GM21528 (cell line): ENCODE measurements at regions not wholly inside any gene's neighbourhood (a gene's known extent, or its start where the extent isn't known, plus 50 kb on each side); places are given as distances from the start of the nearest gene placed in this dataset.
A peak's percentile ranks its signal among the peaks of the same experiment; 100 is the strongest.

ENCODE experiments used
- ATAC-seq: cut with Tn5 transposase; IDR thresholded peaks from one replicate; pipeline ENCODE4 v1.9.1; 2021; ENCODE audit warnings: mild to moderate bottlenecking, moderate library complexity; ENCODE audit not compliant: unreplicated experiment, low FRiP score

- ATAC-seq = no peak
Measured at GRCh38 chr12:97267166-97267565, 195.4 kb upstream of the RMST start.

- ATAC-seq = no peak
Measured at GRCh38 chr12:97267594-97268202, 194.9 kb upstream of the RMST start.

DNA sequence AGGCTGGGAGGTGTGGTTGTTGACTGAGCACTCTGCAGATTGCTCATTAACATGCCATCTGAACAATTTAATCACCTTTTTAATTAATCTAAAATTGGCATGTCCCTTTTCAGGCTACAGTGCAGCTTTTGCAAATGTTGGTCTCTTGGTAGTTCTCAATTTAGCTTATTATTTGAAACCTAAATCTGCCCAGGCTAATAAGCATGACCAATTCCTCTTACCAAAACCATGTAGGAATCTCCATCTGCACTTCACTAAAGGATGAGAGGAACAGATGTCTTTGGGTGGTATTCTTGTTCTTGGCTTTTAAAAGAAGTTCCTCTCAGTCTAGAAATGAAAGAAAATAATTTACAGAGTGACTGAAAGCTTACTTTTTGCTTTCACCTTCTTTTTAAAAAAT, 190.1 kb upstream of the RMST start:
- no peak for ATAC-seq

DNA sequence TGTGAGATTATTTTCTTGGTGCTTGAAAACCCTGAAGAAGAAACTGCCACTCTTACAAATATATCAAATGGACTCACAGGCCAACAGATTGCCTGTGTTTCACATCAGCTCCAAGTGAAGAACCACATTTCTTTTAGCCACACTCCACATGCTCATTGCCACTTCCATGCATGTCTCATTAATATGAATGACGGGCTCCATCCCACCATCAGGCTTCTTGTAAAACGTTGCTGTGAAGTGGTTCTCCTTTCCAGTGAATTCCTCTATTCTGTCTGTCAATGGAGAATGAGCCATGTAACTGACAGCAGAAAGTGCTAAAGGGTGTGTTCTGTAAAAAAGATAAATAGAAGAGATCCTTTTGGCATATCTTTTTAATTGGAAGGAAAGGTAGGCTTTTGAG, 188.2 kb upstream of the RMST start:
- ATAC-seq = no peak

- ATAC-seq = no peak
Measured at GRCh38 chr12:97275256-97275655, 187.3 kb upstream of the RMST start.

DNA sequence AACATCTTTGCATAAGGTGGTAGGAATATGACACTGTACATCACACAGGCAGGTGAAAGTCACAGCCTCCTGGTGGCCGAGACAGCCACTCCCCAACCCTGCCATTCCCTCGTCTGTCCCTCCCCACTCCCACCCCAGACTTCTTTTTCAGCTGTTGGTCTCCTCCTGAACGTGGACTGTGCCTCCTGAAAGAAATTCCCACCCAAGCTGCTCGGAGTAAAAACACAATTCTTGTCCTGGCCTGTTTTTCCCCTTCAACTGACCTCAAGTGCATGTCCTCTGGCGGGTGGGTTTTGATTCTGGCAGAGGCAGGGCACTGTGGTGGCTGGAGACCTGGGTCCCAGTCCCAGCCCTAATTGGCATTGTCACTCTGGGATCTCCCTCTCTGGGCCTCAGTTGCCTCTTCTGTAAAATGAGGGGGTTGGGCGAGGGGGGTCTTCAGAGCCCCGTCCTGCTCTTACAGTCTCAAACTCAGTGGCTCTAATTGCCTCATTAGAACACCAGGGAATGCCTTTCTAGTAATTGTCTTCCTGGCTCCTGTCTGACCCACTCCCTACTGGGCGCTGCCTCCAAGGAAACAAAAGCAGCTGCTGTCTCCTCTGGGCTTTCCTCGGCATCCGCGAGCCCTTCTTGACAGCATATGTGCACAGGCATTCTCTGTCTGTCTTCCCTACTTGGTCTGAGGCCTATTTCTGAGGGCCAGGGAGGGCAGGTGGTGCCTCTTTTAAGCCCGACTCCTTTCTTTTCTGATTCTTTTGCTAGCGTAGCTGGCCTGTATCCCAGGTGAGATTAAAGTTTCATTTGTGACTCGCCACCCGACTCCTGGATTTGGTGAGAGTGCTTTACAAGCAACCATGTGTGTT, 186.6 kb upstream of the RMST start:
- ATAC-seq = no peak

GRCh38 chr12:97276661-97277429, 185.8 kb upstream of the RMST start:
- ATAC-seq = no peak

DNA sequence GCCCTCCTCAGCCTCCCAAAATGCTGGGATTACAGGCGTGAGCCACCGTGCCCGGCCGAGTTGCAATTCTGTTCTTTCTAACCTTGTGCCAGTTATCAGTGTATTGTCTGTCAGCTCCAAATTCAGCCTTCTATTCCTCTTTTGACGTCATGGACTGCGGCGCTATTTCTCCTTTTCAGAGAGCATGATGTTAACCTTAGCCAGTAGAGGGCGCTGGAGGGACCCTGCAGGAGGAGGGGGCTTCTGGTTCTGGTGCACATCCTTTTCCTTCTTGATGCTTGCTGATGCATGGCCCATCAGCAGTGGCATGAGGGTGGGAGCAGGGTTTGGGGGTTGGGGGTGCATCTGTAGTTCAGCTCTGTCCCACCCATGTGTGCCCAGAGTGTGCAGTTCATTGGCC, 179.3 kb upstream of the RMST start:
- ATAC-seq = no peak

GRCh38 chr12:97288531-97288930, 174.1 kb upstream of the RMST start:
- no peak for ATAC-seq

- ATAC-seq = no peak
Measured at GRCh38 chr12:97292588-97292987, 170.0 kb upstream of the RMST start.

- ATAC-seq = no peak
Measured at GRCh38 chr12:97293541-97293940, 169.1 kb upstream of the RMST start.

DNA sequence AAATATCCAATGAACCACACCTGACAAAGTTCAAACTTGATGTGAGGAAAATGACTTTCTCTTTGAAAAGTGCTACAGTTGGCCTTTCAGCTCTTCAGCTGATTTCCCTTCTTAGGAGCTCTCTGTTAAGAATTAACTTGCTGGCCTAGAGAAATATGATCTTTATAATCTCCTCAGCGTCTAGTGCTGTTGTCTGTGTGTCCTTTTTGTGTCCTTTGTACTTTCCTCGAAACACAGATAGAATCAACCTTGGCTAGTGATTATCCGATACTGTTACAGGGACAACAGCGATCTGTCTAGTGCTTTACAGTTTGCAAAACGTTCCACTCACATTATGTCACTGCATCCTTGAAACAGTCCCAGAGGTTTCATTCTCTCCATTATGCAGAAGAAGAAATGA, 162.8 kb upstream of the RMST start:
- no peak for ATAC-seq

DNA sequence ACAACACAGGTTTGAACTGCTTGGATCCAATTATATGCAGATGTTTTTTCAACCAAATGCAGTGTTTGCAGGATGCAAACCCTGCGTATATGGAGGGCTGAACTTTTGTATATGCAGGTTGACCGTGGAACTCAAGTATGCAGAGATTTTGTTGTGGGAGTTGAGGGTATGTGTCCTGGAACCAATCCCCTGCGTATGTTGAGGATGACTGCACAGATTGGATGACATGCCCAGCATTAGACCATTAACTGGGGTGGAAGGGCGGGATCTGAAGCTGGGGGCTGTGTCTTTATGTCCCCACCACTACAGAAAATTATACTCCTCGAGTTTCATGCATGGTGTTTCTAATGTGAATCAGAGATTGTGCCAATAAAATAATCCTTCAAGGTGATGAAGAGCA, 162.2 kb upstream of the RMST start:
- no peak for ATAC-seq

- no peak for ATAC-seq
Measured at GRCh38 chr12:97300891-97301290, 161.7 kb upstream of the RMST start.

DNA sequence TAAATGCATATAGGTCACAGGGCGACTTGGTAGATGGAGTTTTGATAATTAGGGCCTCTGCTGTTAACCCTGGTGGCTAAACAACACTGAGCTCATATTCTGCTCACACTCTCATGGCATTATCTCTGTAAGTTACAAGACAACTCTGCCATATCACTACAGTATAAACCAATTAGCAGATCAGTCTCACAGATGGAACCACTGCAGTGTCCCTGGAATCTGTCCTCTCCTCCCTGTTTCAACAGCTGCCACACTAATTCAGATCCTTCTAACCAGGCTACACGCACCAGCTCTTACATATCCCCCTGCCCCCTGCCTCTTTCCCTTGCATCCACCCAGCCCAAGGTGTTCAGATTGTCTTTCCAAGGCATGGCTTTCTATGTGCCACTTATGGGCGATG, 161.0 kb upstream of the RMST start:
- ATAC-seq = no peak

- no peak for ATAC-seq
Measured at GRCh38 chr12:97305651-97306050, 157.0 kb upstream of the RMST start.

DNA sequence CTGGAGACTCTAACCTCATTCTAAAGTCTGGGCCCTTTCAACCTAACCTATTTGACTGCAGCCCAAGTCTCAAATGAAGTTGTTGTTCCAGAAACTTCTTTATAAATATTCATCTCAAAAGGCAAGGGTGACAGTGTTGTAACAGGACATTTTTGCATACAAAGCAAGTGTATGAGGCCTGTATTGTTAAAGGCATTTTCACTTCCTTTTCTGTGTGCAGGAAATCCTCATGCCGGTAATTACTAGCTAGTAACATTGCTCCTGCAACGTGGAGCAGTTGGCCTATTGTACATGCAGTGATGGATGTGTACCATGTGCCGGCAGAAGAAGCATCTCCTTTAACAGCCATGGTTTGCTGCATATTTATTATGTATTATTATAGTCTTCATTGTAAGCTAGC, 156.5 kb upstream of the RMST start:
- ATAC-seq = peak; percentile 98

DNA sequence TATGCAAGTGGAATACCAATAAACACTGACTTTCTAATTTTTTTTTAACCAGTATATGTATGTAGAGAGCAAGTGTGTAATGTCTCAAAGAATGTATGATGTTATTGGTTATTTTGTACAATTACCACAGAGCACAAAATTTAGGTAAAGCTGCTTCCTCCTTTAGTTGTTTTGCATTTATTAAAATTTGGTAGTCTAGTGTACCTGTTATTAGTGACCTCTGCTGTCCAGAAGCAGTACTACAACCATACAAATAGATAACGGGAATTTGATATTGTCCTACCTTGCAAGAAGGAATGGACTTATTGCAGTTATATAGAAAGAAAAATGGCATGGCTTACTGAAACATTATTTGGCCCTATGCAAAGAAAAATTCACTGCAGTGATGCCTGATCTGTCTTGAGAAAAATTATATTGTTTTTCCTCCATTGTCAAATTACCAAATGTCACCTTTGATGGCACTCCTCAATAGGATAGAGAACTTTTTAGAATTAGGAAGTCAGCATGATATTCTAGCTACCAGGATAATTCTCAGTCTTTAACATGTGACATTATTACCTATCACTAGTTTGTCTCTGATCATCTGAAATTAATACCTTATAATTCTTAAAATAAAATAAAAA, 153.9 kb upstream of the RMST start:
- no peak for ATAC-seq

GRCh38 chr12:97309921-97310320, 152.7 kb upstream of the RMST start:
- ATAC-seq = no peak

- no peak for ATAC-seq
Measured at GRCh38 chr12:97312570-97313135, 150.0 kb upstream of the RMST start.
